CD4-positive, alpha-beta T cell (primary cell): ENCODE measurements at regions not wholly inside any gene's neighbourhood (a gene's known extent, or its start where the extent isn't known, plus 50 kb on each side); places are given as distances from the start of the nearest gene placed in this dataset.

Experiments used
- ATAC-seq: fragments of 200-7000 bp; cut with Tn5 transposase; one replicate; pipeline ENCODE4 v1.10.0; 2022; ENCODE audit warnings: mild to moderate bottlenecking; ENCODE audit not compliant: poor library complexity
- CTCF ChIA-PET: fragments of 350-600 bp; sonication (Branson Sonifier 250); formaldehyde crosslinking; loops from one replicate; lab custom pipeline; 2021; ENCODE audit warnings: antibody characterized with exemption, inconsistent platforms; lab: Charles Lee
- POLR2A ChIA-PET: fragments of 350-600 bp; sonication (Branson Sonifier 250); formaldehyde crosslinking; loops from one replicate; lab custom pipeline; 2021; ENCODE audit warnings: antibody characterized with exemption, inconsistent platforms; lab: Charles Lee
- DNase-seq, 14 experiments: peaks; one replicate each; pipeline ENCODE4 v3.0.0-alpha.2; 2013 to 2020; ENCODE audit warnings: mixed read lengths in 2 of 14
- H3K27ac ChIP-seq, 2 donors: one replicate each; pipeline versions ENCODE4 v1.5.1 to v1.7.0; 2013; ENCODE audit warnings: low read length in 2 of 2, low read depth in 1 of 2, mild to moderate bottlenecking in 1 of 2
- H3K27me3 ChIP-seq, 2 experiments: 1 replicate in 1 of 2; 2 replicates in 1 of 2; pipeline versions ENCODE4 v1.6.1 to v1.7.0; 2013; ENCODE audit warnings: low read length in 2 of 2, control low read depth in 1 of 2, mild to moderate bottlenecking in 1 of 2, moderate library complexity in 1 of 2; ENCODE audit not compliant: insufficient read depth in 2 of 2, control insufficient read depth in 1 of 2
- H3K36me3 ChIP-seq: one replicate; pipeline ENCODE4 v1.6.1; 2013; ENCODE audit warnings: low read length, control low read depth; ENCODE audit not compliant: insufficient read depth
- H3K4me1 ChIP-seq: one replicate; pipeline ENCODE4 v1.6.1; 2013; ENCODE audit warnings: low read length, control low read depth; ENCODE audit not compliant: insufficient read depth
- H3K4me3 ChIP-seq: one replicate; pipeline ENCODE4 v1.5.1; 2013; ENCODE audit warnings: mild to moderate bottlenecking, low read length, moderate library complexity
- H3K9me3 ChIP-seq, 2 experiments: 1 replicate in 1 of 2; 2 replicates in 1 of 2; pipeline versions ENCODE4 v1.6.1 to v1.7.0; 2013; ENCODE audit warnings: low read length in 2 of 2, mild to moderate bottlenecking in 2 of 2, control low read depth in 1 of 2, moderate library complexity in 1 of 2; ENCODE audit not compliant: control insufficient read depth in 1 of 2, insufficient read depth in 1 of 2
- H3K27ac Mint-ChIP-seq: one replicate; pipeline ENCODE4 v1.8.0; 2020; ENCODE audit warnings: mixed read lengths
- H3K27me3 Mint-ChIP-seq: one replicate; pipeline ENCODE4 v1.8.0; 2021; ENCODE audit warnings: mixed read lengths
- H3K36me3 Mint-ChIP-seq: one replicate; pipeline ENCODE4 v1.8.0; 2021; ENCODE audit warnings: low read depth, mixed read lengths
- H3K4me1 Mint-ChIP-seq: one replicate; pipeline ENCODE4 v1.8.0; 2021; ENCODE audit warnings: low read depth, mixed read lengths
- H3K4me3 Mint-ChIP-seq: one replicate; pipeline ENCODE4 v1.8.0; 2020; ENCODE audit warnings: mild to moderate bottlenecking, mixed read lengths
- H3K9me3 Mint-ChIP-seq: one replicate; pipeline ENCODE4 v1.8.0; 2020; ENCODE audit warnings: mixed read lengths
- CTCF ChIP-seq: fragments of 200-600 bp; IDR thresholded peaks from one replicate; pipeline ENCODE4 v1.8.0; 2022; ENCODE audit warnings: antibody characterized with exemption, mild to moderate bottlenecking
- intact Hi-C, 2 experiments: fragments of 100-400 bp; cut with DNase I in 1 of 2; cut with micrococcal nuclease in 1 of 2; formaldehyde crosslinking; loops; one replicate each; pipeline versions ENCODE4 v1.15.1 to v1.9.0; 2023 to 2025; cut with DNase I, micrococcal nuclease

DNA sequence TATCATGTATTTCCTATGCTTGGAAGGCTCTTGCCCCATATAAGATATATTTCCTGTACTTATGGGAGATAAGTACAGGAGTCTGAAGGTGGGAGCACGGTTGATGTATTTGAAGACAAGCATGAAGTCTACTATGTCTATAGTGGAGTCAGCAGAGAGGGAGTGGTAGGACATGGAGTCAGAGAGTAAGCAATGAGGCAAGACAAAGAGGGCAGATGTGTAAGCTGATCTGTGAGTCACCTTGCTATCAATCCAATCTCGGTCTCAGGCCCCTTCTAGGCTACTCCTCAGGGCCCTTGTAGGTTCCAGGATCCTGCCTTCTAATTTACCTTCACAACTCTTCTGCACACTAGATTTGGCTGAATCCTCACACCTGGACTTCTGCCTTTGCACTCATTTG lies 105.5 kb downstream of the MACIR start:
- Histone ChIP-seq H3K9me3 (no peaks in the 10 kb centered on the region), H3K36me3 (no peaks in the 10 kb centered on the region), H3K4me3 (no peak overlapping the region), H3K4me1 (no peaks in the 10 kb centered on the region), H3K27me3 (peaks cover 3 to 4% of the 10 kb centered on the region in 2 experiments), H3K27ac (no peak overlapping the region)
- no peak for TF ChIP-seq CTCF
- Mint-ChIP-seq H3K4me3 (no peak overlapping the region), H3K9me3 (peaks cover 5% of the 10 kb centered on the region), H3K4me1 (no peaks in the 10 kb centered on the region), H3K36me3 (no peaks in the 10 kb centered on the region), H3K27me3 (peaks cover 5% of the 10 kb centered on the region), H3K27ac (no peak overlapping the region)
- DNase-seq (no peak), ATAC-seq (no peak)
- CTCF ChIA-PET = no interaction called here
- intact Hi-C loops = no loop called here
- POLR2A ChIA-PET = no interaction called here

DNA sequence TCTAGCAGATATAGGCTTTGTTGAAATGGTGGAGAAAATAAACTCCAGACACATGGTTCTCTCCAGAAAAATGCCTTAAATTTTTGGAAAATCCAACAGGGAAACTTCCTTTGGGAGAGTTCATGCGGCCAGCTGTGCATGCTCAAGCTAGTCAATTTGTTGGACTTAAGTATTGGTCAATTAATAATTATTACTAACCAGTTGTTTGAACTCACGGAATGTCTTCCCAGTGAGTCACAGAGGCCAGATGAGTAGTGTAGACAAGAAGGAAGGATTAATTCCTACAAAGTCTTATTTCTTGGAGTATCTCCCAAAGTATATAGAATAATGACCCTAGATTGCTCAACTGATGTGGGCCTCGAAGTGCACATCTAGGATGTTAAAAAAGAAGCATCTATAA lies 103.6 kb downstream of the MACIR start:
- intact Hi-C loops = no loop called here
- CTCF ChIA-PET = no interaction called here
- Histone ChIP-seq H3K9me3 (no peaks in the 10 kb centered on the region), H3K36me3 (no peaks in the 10 kb centered on the region), H3K27me3 (peaks cover 0 to 3% of the 10 kb centered on the region in 2 experiments), H3K27ac (no peak overlapping the region), H3K4me3 (no peak overlapping the region), H3K4me1 (no peaks in the 10 kb centered on the region)
- Mint-ChIP-seq H3K27me3 (no peaks in the 10 kb centered on the region), H3K27ac (no peak overlapping the region), H3K36me3 (no peaks in the 10 kb centered on the region), H3K4me1 (no peaks in the 10 kb centered on the region), H3K9me3 (no peaks in the 10 kb centered on the region), H3K4me3 (no peak overlapping the region)
- no peak for DNase-seq
- no peak for ATAC-seq
- no peak for TF ChIP-seq CTCF
- POLR2A ChIA-PET = no interaction called here

DNA sequence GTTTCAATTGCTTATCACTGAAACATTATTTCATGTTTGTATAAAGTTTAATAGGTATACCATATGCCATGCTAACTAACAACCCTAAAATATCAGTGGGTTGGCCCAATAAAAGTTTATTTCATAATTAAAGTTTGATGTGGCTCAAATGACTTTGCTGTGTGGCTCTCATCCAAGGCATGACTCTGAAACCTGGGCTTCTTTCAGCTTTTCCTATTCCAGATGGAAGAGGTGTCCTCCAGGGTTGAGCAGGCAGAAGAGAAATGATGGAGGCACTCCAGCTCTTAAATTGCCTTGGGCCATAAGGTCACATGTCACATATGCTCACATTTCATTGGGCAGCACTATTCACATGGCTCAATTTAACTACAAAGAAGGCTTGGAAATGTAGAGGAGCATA lies 101.9 kb downstream of the MACIR start:
- H3K9me3 Mint-ChIP-seq = no peaks in the 10 kb centered on the region
- Histone ChIP-seq H3K27me3 (no peaks in the 10 kb centered on the region), H3K36me3 (no peaks in the 10 kb centered on the region), H3K4me1 (no peaks in the 10 kb centered on the region), H3K4me3 (no peak overlapping the region), H3K27ac (no peak overlapping the region), H3K9me3 (no peaks in the 10 kb centered on the region)
- TF ChIP-seq CTCF = no peak
- H3K4me3 Mint-ChIP-seq = no peak overlapping the region
- H3K27ac Mint-ChIP-seq = no peak overlapping the region
- ATAC-seq = no peak
- no peaks in the 10 kb centered on the region for H3K4me1 Mint-ChIP-seq
- intact Hi-C loops = no loop called here
- no peaks in the 10 kb centered on the region for H3K36me3 Mint-ChIP-seq
- H3K27me3 Mint-ChIP-seq = peaks cover 3% of the 10 kb centered on the region
- no peak for DNase-seq
- CTCF ChIA-PET = no interaction called here
- POLR2A ChIA-PET = no interaction called here
